ENCODE measurements at regions not wholly inside any gene's neighbourhood (a gene's known extent, or its start where the extent isn't known, plus 50 kb on each side); places are given as distances from the start of the nearest gene placed in this dataset.
"Not testable (repeated sequence)": the region's sequence is repeated elsewhere in the genome, so short reads cannot be mapped to it uniquely, and the experiment has no call there.

DNA sequence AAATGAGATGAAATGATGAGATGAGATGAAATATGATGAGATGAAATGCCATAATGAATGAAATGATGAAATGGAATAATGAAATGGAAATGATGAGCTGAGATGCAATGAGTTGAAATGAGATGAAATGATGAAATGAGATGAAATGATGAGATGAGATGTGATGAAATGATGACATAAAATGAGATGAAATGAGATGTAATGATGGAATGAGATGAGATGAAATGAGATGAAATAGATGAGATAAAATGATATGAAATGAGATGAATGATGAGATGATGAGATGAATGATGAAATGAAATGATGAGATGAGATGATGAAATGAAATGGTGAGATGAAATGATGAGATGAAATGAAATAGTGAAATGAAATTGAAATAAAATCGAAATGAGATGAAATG, 77.7 kb downstream of the FOXD4L5 start:
- TF ChIP-seq, protein P1, sequence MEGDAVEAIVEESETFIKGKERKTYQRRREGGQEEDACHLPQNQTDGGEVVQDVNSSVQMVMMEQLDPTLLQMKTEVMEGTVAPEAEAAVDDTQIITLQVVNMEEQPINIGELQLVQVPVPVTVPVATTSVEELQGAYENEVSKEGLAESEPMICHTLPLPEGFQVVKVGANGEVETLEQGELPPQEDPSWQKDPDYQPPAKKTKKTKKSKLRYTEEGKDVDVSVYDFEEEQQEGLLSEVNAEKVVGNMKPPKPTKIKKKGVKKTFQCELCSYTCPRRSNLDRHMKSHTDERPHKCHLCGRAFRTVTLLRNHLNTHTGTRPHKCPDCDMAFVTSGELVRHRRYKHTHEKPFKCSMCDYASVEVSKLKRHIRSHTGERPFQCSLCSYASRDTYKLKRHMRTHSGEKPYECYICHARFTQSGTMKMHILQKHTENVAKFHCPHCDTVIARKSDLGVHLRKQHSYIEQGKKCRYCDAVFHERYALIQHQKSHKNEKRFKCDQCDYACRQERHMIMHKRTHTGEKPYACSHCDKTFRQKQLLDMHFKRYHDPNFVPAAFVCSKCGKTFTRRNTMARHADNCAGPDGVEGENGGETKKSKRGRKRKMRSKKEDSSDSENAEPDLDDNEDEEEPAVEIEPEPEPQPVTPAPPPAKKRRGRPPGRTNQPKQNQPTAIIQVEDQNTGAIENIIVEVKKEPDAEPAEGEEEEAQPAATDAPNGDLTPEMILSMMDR (IDR thresholded peaks at IDR 0.05; ENCODE audit: poor library complexity), result not testable (repeated sequence)
- TF ChIP-seq EZH2phosphoT487 (IDR thresholded peaks at IDR 0.05; ENCODE audit: low read depth, severe bottlenecking, unreplicated experiment); EZH2 (IDR thresholded peaks at IDR 0.05; ENCODE audit: borderline replicate concordance): not testable (repeated sequence)

All from hepatocyte (in vitro differentiated cells).